SKM-1 treated with dmso at 0.1 percent for 144 hours (cell line): ENCODE measurements at regions not wholly inside any gene's neighbourhood (a gene's known extent, or its start where the extent isn't known, plus 50 kb on each side); places are given as distances from the start of the nearest gene placed in this dataset.
"Not testable (repeated sequence)": the region's sequence is repeated elsewhere in the genome, so short reads cannot be mapped to it uniquely, and the experiment has no call there.

Experiments
- DNase-seq: peaks from one replicate; lab custom pipeline; 2025; ENCODE audit not compliant: unreplicated experiment; lab: John Stamatoyannopoulos, UW

GRCh38 chr7:124177891-124178290, 145.0 kb upstream of the TMEM229A start:
- DNase-seq, result no peak

- not testable (repeated sequence) for DNase-seq
These were observed 138.9 kb upstream of the TMEM229A start for GRCh38 chr7:124171812-124172211.

GRCh38 chr7:124171068-124171467, 138.2 kb upstream of the TMEM229A start:
- peak; percentile 8 for DNase-seq

- no peak for DNase-seq
These were observed 135.7 kb upstream of the TMEM229A start for GRCh38 chr7:124168616-124169015.

- no peak for DNase-seq
These were observed 129.8 kb upstream of the TMEM229A start for GRCh38 chr7:124162667-124163066.

GRCh38 chr7:124155432-124156022, 122.7 kb upstream of the TMEM229A start:
- DNase-seq, result peak; percentile 34

- peak; percentile 29 for DNase-seq
These were observed 120.2 kb upstream of the TMEM229A start for GRCh38 chr7:124152859-124153692.

- no peak for DNase-seq
These were observed 104.8 kb upstream of the TMEM229A start for GRCh38 chr7:124137664-124138063.

GRCh38 chr7:124124201-124124600, 91.3 kb upstream of the TMEM229A start:
- DNase-seq, result no peak

- no peak for DNase-seq
These were observed 88.0 kb upstream of the TMEM229A start for GRCh38 chr7:124120911-124121310.

- no peak for DNase-seq
These were observed 80.2 kb upstream of the TMEM229A start for GRCh38 chr7:124113045-124113444.

- DNase-seq, result no peak
These were observed 73.7 kb upstream of the TMEM229A start for GRCh38 chr7:124106575-124106974.

- DNase-seq, result no peak
These were observed 68.4 kb upstream of the TMEM229A start for GRCh38 chr7:124101173-124101768.

- no peak for DNase-seq
These were observed 67.3 kb upstream of the TMEM229A start for GRCh38 chr7:124100190-124100589.

GRCh38 chr7:124099585-124099984, 66.7 kb upstream of the TMEM229A start:
- DNase-seq, result not testable (repeated sequence)

- no peak for DNase-seq
These were observed 56.8 kb upstream of the TMEM229A start for GRCh38 chr7:124089621-124090020.

- no peak for DNase-seq
These were observed 55.7 kb upstream of the TMEM229A start for GRCh38 chr7:124088590-124088989.

- DNase-seq, result no peak
These were observed 54.0 kb upstream of the TMEM229A start for GRCh38 chr7:124086843-124087242.

GRCh38 chr7:124085179-124085578, 52.3 kb upstream of the TMEM229A start:
- DNase-seq, result no peak

- DNase-seq, result no peak
These were observed 51.2 kb upstream of the TMEM229A start for GRCh38 chr7:124084024-124084423.
